Endothelial cell of umbilical vein (primary cell): ENCODE measurements at regions not wholly inside any gene's neighbourhood (a gene's known extent, or its start where the extent isn't known, plus 50 kb on each side); places are given as distances from the start of the nearest gene placed in this dataset.

Experiments used
- CTCF ChIP-seq, 2 donors: IDR thresholded peaks; 1 replicate in 1 of 2; 2 replicates in 1 of 2; pipeline ENCODE4 v1.5.1; 2011; ENCODE audit warnings: low read length in 2 of 2, mild to moderate bottlenecking in 2 of 2, moderate library complexity in 2 of 2, control low read depth in 1 of 2, inconsistent platforms in 1 of 2, low read depth in 1 of 2; ENCODE audit not compliant: insufficient read depth in 1 of 2; ENCODE audit errors: extremely low read depth in 1 of 2
- EZH2 ChIP-seq: IDR thresholded peaks from 2 replicates; pipeline ENCODE4 v1.6.1; 2012; ENCODE audit warnings: borderline replicate concordance, low read depth, mild to moderate bottlenecking, moderate library complexity, low read length, inconsistent platforms; ENCODE audit not compliant: severe bottlenecking
- POLR2A ChIP-seq: IDR thresholded peaks from 2 replicates; pipeline ENCODE4 v1.6.1; 2012; ENCODE audit warnings: low read depth, mild to moderate bottlenecking, control low read depth, low read length

GRCh38 chr14:65210822-65211182 lies 108.5 kb upstream of the MAX start:
- TF ChIP-seq EZH2 (no peak), POLR2A (no peak), CTCF (IDR thresholded peaks at IDR 0.05; ENCODE audit: extremely low read depth in 1 of 2, insufficient read depth in 1 of 2, low read depth in 1 of 2, low read length in 2 of 2) (no peak)
